Peyer's patch (tissue), 4 donors: ENCODE measurements at regions not wholly inside any gene's neighbourhood (a gene's known extent, or its start where the extent isn't known, plus 50 kb on each side); places are given as distances from the start of the nearest gene placed in this dataset.

ENCODE experiments used
- DNase-seq, 3 donors: peaks; one replicate each; pipeline ENCODE4 v3.0.0-alpha.2; 2017 to 2019
- H3K27ac ChIP-seq, 4 donors: fragments of 200-600 bp; sonication (generic); one replicate each; pipeline ENCODE4 v1.5.1; 2016 to 2019
- H3K27me3 ChIP-seq, 2 donors: fragments of 200-600 bp; sonication (generic); one replicate each; pipeline ENCODE4 v1.5.1; 2019
- H3K36me3 ChIP-seq, 3 donors: fragments of 200-600 bp; sonication (generic); one replicate each; pipeline ENCODE4 v1.5.1; 2016 to 2019
- H3K4me1 ChIP-seq, 4 donors: fragments of 200-600 bp; sonication (generic); one replicate each; pipeline ENCODE4 v1.5.1; 2016 to 2019
- H3K4me3 ChIP-seq, 4 donors: fragments of 200-600 bp; sonication (generic); 1 replicate in 3 of 4; 2 replicates in 1 of 4; pipeline ENCODE4 v1.5.1; 2016 to 2019; ENCODE audit warnings: mild to moderate bottlenecking in 1 of 4
- H3K9me3 ChIP-seq, 4 donors: fragments of 200-600 bp; sonication (generic); one replicate each; pipeline ENCODE4 v1.5.1; 2016 to 2019; ENCODE audit warnings: mild to moderate bottlenecking in 1 of 4
- POLR2A ChIP-seq, 2 donors: fragments of 450-650 bp; IDR thresholded peaks; one replicate each; pipeline ENCODE4 v1.5.1; 2017; ENCODE audit warnings: antibody characterized with exemption in 2 of 2, mild to moderate bottlenecking in 2 of 2, moderate library complexity in 2 of 2
- small RNA-seq, 2 donors: library from RNA; depleted of rRNA; stranded (forward); fragments of <200 nt; gene quantifications; one replicate each; pipeline ENCODE3, GENCODE V24; 2016
- TF ChIP-seq, protein P1 (sequence below), 6 experiments: fragments of 450-650 bp in 4 of 6; fragments of 200-600 bp in 2 of 6; sonication (generic) in 1 of 6; IDR thresholded peaks; one replicate each; pipeline ENCODE4 v1.5.1; 2017 to 2019; ENCODE audit warnings: antibody characterized with exemption in 6 of 6, mild to moderate bottlenecking in 3 of 6, moderate library complexity in 1 of 6

DNA sequence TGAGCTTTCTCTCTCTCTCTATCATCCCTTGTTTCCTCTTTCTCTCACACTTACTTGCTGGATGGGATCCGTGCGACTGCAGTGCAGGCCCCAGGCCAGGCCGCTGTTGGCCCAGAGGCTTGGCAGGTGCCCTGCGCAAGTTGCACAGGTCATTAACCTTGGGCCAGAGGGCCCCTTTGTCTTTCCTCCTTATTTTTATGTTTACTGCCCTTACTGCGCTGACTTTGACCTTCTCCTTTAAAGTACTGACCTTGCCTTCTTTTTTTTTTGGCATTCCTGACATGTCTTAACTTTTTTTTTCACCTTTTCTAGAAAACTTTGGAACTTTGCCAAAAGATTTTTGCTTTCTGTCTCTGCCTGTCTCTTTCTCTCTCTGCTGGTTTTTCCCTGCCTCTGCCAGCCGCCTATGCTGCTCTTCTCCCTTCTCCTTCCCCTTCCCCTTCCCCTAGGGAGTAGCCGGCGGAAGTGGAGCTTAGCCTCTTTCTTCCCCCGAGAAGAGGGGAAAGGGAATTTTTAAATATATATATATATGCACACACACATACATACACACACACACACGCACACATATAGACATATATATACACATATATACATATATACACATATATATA, 59.6 kb upstream of the CDH4 start:
- no peaks in the 10 kb centered on the region for H3K9me3 ChIP-seq
- H3K36me3 ChIP-seq = no peaks in the 10 kb centered on the region
- H3K4me1 ChIP-seq = no peaks in the 10 kb centered on the region
- TF ChIP-seq, protein P1, sequence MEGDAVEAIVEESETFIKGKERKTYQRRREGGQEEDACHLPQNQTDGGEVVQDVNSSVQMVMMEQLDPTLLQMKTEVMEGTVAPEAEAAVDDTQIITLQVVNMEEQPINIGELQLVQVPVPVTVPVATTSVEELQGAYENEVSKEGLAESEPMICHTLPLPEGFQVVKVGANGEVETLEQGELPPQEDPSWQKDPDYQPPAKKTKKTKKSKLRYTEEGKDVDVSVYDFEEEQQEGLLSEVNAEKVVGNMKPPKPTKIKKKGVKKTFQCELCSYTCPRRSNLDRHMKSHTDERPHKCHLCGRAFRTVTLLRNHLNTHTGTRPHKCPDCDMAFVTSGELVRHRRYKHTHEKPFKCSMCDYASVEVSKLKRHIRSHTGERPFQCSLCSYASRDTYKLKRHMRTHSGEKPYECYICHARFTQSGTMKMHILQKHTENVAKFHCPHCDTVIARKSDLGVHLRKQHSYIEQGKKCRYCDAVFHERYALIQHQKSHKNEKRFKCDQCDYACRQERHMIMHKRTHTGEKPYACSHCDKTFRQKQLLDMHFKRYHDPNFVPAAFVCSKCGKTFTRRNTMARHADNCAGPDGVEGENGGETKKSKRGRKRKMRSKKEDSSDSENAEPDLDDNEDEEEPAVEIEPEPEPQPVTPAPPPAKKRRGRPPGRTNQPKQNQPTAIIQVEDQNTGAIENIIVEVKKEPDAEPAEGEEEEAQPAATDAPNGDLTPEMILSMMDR (IDR thresholded peaks at IDR 0.05) = no peak
- H3K27ac ChIP-seq = no peak overlapping the region
- H3K4me3 ChIP-seq = no peak overlapping the region
- DNase-seq = no peak
- no peaks in the 10 kb centered on the region for H3K27me3 ChIP-seq

DNA sequence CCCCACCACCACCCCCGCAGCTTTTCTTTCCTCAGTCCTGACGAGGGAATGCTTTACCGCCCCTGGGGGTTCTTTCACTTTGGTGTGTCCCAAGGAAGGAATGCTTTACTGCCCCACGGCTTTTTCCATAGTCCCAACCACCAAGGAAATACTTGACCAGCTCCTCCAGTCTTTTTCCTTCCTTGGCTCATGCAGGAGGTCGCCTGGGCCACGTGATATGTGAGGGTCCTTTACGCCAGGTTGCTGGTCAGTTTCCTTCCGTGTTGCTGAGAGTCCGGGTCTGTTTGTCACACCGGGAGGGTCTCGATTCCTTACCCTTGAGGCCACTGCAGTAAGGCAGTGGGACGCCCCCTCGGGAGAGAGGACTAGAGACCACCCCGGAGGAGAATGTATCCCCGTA, 58.9 kb upstream of the CDH4 start:
- H3K36me3 ChIP-seq = no peaks in the 10 kb centered on the region
- no peak for DNase-seq
- TF ChIP-seq, protein P1 (IDR thresholded peaks at IDR 0.05) = no peak
- no peak for TF ChIP-seq POLR2A (IDR thresholded peaks at IDR 0.05)
- no peak overlapping the region for H3K27ac ChIP-seq
- no peak overlapping the region for H3K4me3 ChIP-seq
- no peaks in the 10 kb centered on the region for H3K4me1 ChIP-seq
- H3K9me3 ChIP-seq = no peaks in the 10 kb centered on the region
- H3K27me3 ChIP-seq = no peaks in the 10 kb centered on the region

Small RNA genes lying in the stretch of these regions (small RNA-seq; reads per million reads assigned to genes)
- 0 reads per million in 2 donors for gene MIR4533
- 0 reads per million in 2 donors for gene MIR548AG2
- gene MIR646 = 0 reads per million in 2 donors
